NCI-H2227 treated with DMSO at 0.1 percent for 48 hours (cell line): ENCODE measurements at regions not wholly inside any gene's neighbourhood (a gene's known extent, or its start where the extent isn't known, plus 50 kb on each side); places are given as distances from the start of the nearest gene placed in this dataset.
"Not testable (repeated sequence)": the region's sequence is repeated elsewhere in the genome, so short reads cannot be mapped to it uniquely, and the experiment has no call there.

Experiments
- DNase-seq: peaks from one replicate; lab custom pipeline; 2025; lab: John Stamatoyannopoulos, UW

- no peak for DNase-seq
Observed at GRCh38 chr9:36521148-36521547, 51.5 kb upstream of the MELK start.

- DNase-seq, result no peak
Observed at GRCh38 chr9:36517131-36517530, 55.6 kb upstream of the MELK start.

GRCh38 chr9:36504156-36504555 is 68.5 kb upstream of the MELK start:
- DNase-seq, result no peak

GRCh38 chr9:36503172-36504088 is 69.3 kb upstream of the MELK start:
- no peak for DNase-seq

- DNase-seq, result no peak
Observed at GRCh38 chr9:36501727-36502126, 71.0 kb upstream of the MELK start.

GRCh38 chr9:36500931-36501330 is 71.8 kb upstream of the MELK start:
- not testable (repeated sequence) for DNase-seq

GRCh38 chr9:36499174-36499890 is 73.4 kb upstream of the MELK start:
- peak; percentile 86 for DNase-seq

GRCh38 chr9:36493564-36493963 is 79.1 kb upstream of the MELK start:
- not testable (repeated sequence) for DNase-seq

GRCh38 chr9:36492865-36493264 is 79.8 kb upstream of the MELK start:
- no peak for DNase-seq

GRCh38 chr9:36489453-36489852 is 83.2 kb upstream of the MELK start:
- no peak for DNase-seq

GRCh38 chr9:36488389-36488756 is 84.3 kb upstream of the MELK start:
- DNase-seq, result no peak

- DNase-seq, result peak; percentile 59
Observed at GRCh38 chr9:36487482-36488388, 85.0 kb upstream of the MELK start.

- DNase-seq, result no peak
Observed at GRCh38 chr9:36486933-36487481, 85.7 kb upstream of the MELK start.

- no peak for DNase-seq
Observed at GRCh38 chr9:36486329-36486932, 86.3 kb upstream of the MELK start.

- no peak for DNase-seq
Observed at GRCh38 chr9:36485647-36486328, 85.7 kb upstream of the RNF38 start.

GRCh38 chr9:36484124-36484523 is 84.1 kb upstream of the RNF38 start:
- DNase-seq, result no peak

GRCh38 chr9:36479101-36479500 is 79.0 kb upstream of the RNF38 start:
- peak; percentile 19 for DNase-seq

- no peak for DNase-seq
Observed at GRCh38 chr9:36471359-36471758, 71.3 kb upstream of the RNF38 start.

GRCh38 chr9:36470643-36471290 is 70.7 kb upstream of the RNF38 start:
- no peak for DNase-seq

GRCh38 chr9:36463467-36463866 is 63.4 kb upstream of the RNF38 start:
- no peak for DNase-seq
